HCT116 (cell line): ENCODE measurements at regions not wholly inside any gene's neighbourhood (a gene's known extent, or its start where the extent isn't known, plus 50 kb on each side); places are given as distances from the start of the nearest gene placed in this dataset.

Experiments used
- ATAC-seq: fragments of 200-7000 bp; cut with Tn5 transposase; 2 replicates; pipeline ENCODE4 v1.9.1; 2020; ENCODE audit warnings: mild to moderate bottlenecking, moderate library complexity
- BruUV-seq: library from RNA; stranded (reverse); fragments of 400-500 nt; replicated peaks from 2 replicates; lab custom pipeline; 2021; lab: Mats Ljungman, UMichigan
- CTCF ChIA-PET: fragments of 300-600 bp; sonication (Branson Sonifier 250); formaldehyde crosslinking; loops from one replicate; lab custom pipeline; 2021; ENCODE audit warnings: antibody characterized with exemption; lab: Charles Lee
- POLR2A ChIA-PET: fragments of 300-600, 350-600 bp; sonication (Branson Sonifier 250); formaldehyde crosslinking; loops from one replicate; lab custom pipeline; 2021; ENCODE audit warnings: antibody characterized with exemption; lab: Charles Lee
- RAD21 ChIA-PET, 2 experiments: fragments of 300-600 bp; sonication (Branson Sonifier 250); formaldehyde crosslinking; loops; one replicate each; lab custom pipeline; 2023; ENCODE audit warnings: low total read pairs in 2 of 2; ENCODE audit not compliant: uncharacterized antibody in 2 of 2, unreplicated experiment in 2 of 2, low non-redundant PET in 1 of 2; lab: Charles Lee
- DNase-seq: peaks from one replicate; pipeline ENCODE4 v3.0.0-alpha.2; 2010; ENCODE audit warnings: low read depth, low spot score
- H2AFZ ChIP-seq: fragments of 200-600 bp; shearing (Covaris generic), sonication (generic); 2 replicates; pipeline ENCODE4 v1.6.1; 2017; ENCODE audit warnings: low read depth, mixed run types, mixed read lengths, antibody characterized with exemption, low read length; ENCODE audit not compliant: poor library complexity, severe bottlenecking
- H3K27ac ChIP-seq: 2 replicates; pipeline ENCODE4 v1.5.1; 2012; ENCODE audit warnings: low read depth, low read length
- H3K27me3 ChIP-seq: fragments of 200-600 bp; sonication (generic); 2 replicates; pipeline ENCODE4 v1.6.1; 2016; ENCODE audit warnings: mixed run types, low read length, mixed read lengths; ENCODE audit not compliant: insufficient read depth
- H3K36me3 ChIP-seq, 2 experiments: fragments of 200-500 bp in 1 of 2; fragments of 200-600 bp in 1 of 2; sonication (Bioruptor generic) in 1 of 2; sonication (generic) in 1 of 2; 2 replicates each; pipeline versions ENCODE4 v1.5.1 to v1.6.1; 2014 to 2016; ENCODE audit warnings: low read length in 2 of 2, inconsistent platforms in 1 of 2, mixed read lengths in 1 of 2, mixed run types in 1 of 2; ENCODE audit not compliant: insufficient read depth in 2 of 2, control insufficient read depth in 1 of 2
- H3K4me1 ChIP-seq, 2 experiments: fragments of 200-600 bp in 1 of 2; sonication (generic) in 1 of 2; 2 replicates each; pipeline versions ENCODE4 v1.5.1 to v1.6.1; 2012 to 2017; ENCODE audit warnings: low read length in 2 of 2, inconsistent platforms in 1 of 2, mild to moderate bottlenecking in 1 of 2, mixed read lengths in 1 of 2, mixed run types in 1 of 2, moderate library complexity in 1 of 2; ENCODE audit not compliant: insufficient read depth in 2 of 2, control insufficient read depth in 1 of 2
- H3K4me2 ChIP-seq: fragments of 200-600 bp; sonication (generic); 2 replicates; pipeline ENCODE4 v1.6.1; 2017; ENCODE audit warnings: mixed run types, low read length, mixed read lengths
- H3K4me3 ChIP-seq, 2 experiments: fragments of 200-600 bp in 1 of 2; sonication (generic) in 1 of 2; replicated peaks in 1 of 2; 2 replicates each; pipeline ENCODE4 v1.5.1; 2011 to 2016; ENCODE audit warnings: low read length in 2 of 2, control low read depth in 1 of 2, low read depth in 1 of 2, mild to moderate bottlenecking in 1 of 2, mixed read lengths in 1 of 2, mixed run types in 1 of 2
- H3K79me2 ChIP-seq: fragments of 200-600 bp; sonication (generic); 2 replicates; pipeline ENCODE4 v1.6.1; 2017; ENCODE audit warnings: mild to moderate bottlenecking, mixed run types, low read length, moderate library complexity, mixed read lengths; ENCODE audit not compliant: insufficient read depth
- H3K9ac ChIP-seq: fragments of 200-600 bp; sonication (generic); 2 replicates; pipeline ENCODE4 v1.6.1; 2016; ENCODE audit warnings: low read length, mixed read lengths
- H3K9me2 ChIP-seq: fragments of 200-600 bp; sonication (generic), shearing (Covaris generic); 2 replicates; pipeline ENCODE4 v1.6.1; 2017; ENCODE audit warnings: mixed run types, mild to moderate bottlenecking, moderate library complexity; ENCODE audit not compliant: insufficient read depth
- H3K9me3 ChIP-seq, 2 experiments: fragments of 200-500 bp in 1 of 2; fragments of 200-600 bp in 1 of 2; sonication (Bioruptor generic) in 1 of 2; sonication (generic) in 1 of 2; 2 replicates each; pipeline ENCODE4 v1.6.1; 2014 to 2017; ENCODE audit warnings: low read length in 2 of 2, mixed read lengths in 2 of 2, inconsistent platforms in 1 of 2, low read depth in 1 of 2, mild to moderate bottlenecking in 1 of 2, mixed run types in 1 of 2, moderate library complexity in 1 of 2; ENCODE audit not compliant: control insufficient read depth in 1 of 2, insufficient read depth in 1 of 2
- H4K20me1 ChIP-seq: fragments of 200-600 bp; sonication (generic), shearing (Covaris generic); 2 replicates; pipeline ENCODE4 v1.6.1; 2017; ENCODE audit warnings: mixed run types, mild to moderate bottlenecking, moderate library complexity; ENCODE audit not compliant: insufficient read depth
- CBX3 ChIP-seq: IDR thresholded peaks from 2 replicates; pipeline ENCODE4 v1.6.1; 2012; ENCODE audit warnings: low read depth
- CEBPB ChIP-seq: IDR thresholded peaks from 2 replicates; pipeline ENCODE4 v1.6.1; 2012; ENCODE audit warnings: low read depth
- EGR1 ChIP-seq: IDR thresholded peaks from 2 replicates; pipeline ENCODE4 v1.6.1; 2012; ENCODE audit warnings: low read depth
- EZH2phosphoT487 ChIP-seq: fragments of 200-600 bp; IDR thresholded peaks from 2 replicates; pipeline ENCODE4 v1.6.1; 2018; ENCODE audit warnings: antibody characterized with exemption, borderline replicate concordance
- FOSL1 ChIP-seq: IDR thresholded peaks from 2 replicates; pipeline ENCODE4 v1.6.1; 2012; ENCODE audit warnings: low read depth
- JUND ChIP-seq: IDR thresholded peaks from 2 replicates; pipeline ENCODE4 v1.6.1; 2012
- POLR2A ChIP-seq: IDR thresholded peaks from 2 replicates; pipeline ENCODE4 v1.7.0; 2011; ENCODE audit warnings: borderline replicate concordance; ENCODE audit not compliant: insufficient read depth, insufficient read length; ENCODE audit errors: extremely low read depth
- POLR2AphosphoS5 ChIP-seq: IDR thresholded peaks from 2 replicates; pipeline ENCODE4 v1.6.1; 2011; ENCODE audit warnings: mild to moderate bottlenecking, low read depth, low read length, moderate library complexity
- RAD21 ChIP-seq: IDR thresholded peaks from 2 replicates; pipeline ENCODE4 v1.6.1; 2012; ENCODE audit warnings: low read depth, mild to moderate bottlenecking
- SIN3A ChIP-seq: IDR thresholded peaks from 2 replicates; pipeline ENCODE4 v1.6.1; 2012; ENCODE audit warnings: low read depth
- YY1 ChIP-seq: IDR thresholded peaks from 2 replicates; pipeline ENCODE4 v1.6.1; 2011; ENCODE audit warnings: low read length, low read depth, moderate library complexity, mild to moderate bottlenecking; ENCODE audit not compliant: insufficient replicate concordance; ENCODE audit errors: extremely low read depth
- ZNF274 ChIP-seq: fragments of 200-500 bp; sonication (Bioruptor generic); IDR thresholded peaks from 2 replicates; pipeline ENCODE4 v1.6.1; 2014; ENCODE audit warnings: mild to moderate bottlenecking, low read depth, low read length, inconsistent platforms
- intact Hi-C: fragments of 100-400 bp; cut with micrococcal nuclease; formaldehyde crosslinking; loops from 2 replicates; pipeline ENCODE4 v1.10.0; 2022
- TF ChIP-seq, protein P1 (sequence below): IDR thresholded peaks from 2 replicates; pipeline ENCODE4 v1.6.1; 2011; ENCODE audit warnings: mild to moderate bottlenecking, low read length, moderate library complexity; ENCODE audit not compliant: insufficient replicate concordance; ENCODE audit errors: extremely low read depth
- TF ChIP-seq, protein P2 (sequence below): IDR thresholded peaks from 2 replicates; pipeline ENCODE4 v1.6.1; 2012

DNA sequence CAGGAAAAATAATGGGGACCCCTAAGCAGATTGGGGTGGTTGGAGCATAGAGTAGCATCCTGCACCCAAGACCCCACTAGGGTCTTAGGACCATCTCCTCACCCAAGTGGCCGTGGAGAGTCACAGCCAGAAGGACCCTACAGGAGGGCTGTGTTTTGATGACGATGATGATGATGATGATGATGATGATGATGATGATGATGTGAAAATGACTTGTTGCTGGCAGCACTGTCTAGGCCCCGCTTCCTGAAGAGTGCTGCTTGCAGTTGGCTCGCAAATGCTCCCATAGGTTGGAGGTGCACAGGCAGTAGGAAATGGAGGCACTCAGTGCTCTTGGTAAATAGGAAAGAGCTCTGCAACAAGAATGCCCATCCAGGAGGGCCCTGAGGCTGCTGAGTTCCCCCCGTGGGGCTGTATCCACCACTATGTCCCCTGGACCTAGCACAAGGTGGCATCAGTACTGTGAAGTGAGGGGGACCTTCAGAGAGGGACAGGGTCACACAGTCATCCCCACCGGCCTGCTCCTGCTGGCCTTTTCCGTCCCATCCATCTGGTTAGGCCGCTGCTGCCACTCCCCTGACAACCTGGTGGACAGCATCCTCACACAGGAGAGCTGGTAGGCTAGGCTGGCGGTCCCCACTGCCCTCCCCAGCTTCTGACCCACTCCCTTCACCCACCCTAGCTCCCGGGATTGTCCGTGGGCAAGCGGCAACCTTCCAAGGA, 139.6 kb downstream of the FOXD2 start:
- H3K27ac ChIP-seq: no peak overlapping the region
- intact Hi-C loops: no loop called here
- no peaks in the 10 kb centered on the region for H3K9me3 ChIP-seq
- H3K9me2 ChIP-seq: no peaks in the 10 kb centered on the region
- TF ChIP-seq RAD21 (no peak), CBX3 (no peak), POLR2A (no peak), SIN3A (no peak), CEBPB (no peak), POLR2AphosphoS5 (no peak), FOSL1 (no peak), EGR1 (no peak), YY1 (no peak), EZH2phosphoT487 (no peak), JUND (no peak), ZNF274 (no peak)
- TF ChIP-seq, protein P1, sequence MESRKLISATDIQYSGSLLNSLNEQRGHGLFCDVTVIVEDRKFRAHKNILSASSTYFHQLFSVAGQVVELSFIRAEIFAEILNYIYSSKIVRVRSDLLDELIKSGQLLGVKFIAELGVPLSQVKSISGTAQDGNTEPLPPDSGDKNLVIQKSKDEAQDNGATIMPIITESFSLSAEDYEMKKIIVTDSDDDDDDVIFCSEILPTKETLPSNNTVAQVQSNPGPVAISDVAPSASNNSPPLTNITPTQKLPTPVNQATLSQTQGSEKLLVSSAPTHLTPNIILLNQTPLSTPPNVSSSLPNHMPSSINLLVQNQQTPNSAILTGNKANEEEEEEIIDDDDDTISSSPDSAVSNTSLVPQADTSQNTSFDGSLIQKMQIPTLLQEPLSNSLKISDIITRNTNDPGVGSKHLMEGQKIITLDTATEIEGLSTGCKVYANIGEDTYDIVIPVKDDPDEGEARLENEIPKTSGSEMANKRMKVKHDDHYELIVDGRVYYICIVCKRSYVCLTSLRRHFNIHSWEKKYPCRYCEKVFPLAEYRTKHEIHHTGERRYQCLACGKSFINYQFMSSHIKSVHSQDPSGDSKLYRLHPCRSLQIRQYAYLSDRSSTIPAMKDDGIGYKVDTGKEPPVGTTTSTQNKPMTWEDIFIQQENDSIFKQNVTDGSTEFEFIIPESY: no peak
- TF ChIP-seq, protein P2, sequence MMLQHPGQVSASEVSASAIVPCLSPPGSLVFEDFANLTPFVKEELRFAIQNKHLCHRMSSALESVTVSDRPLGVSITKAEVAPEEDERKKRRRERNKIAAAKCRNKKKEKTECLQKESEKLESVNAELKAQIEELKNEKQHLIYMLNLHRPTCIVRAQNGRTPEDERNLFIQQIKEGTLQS: no peak
- H2AFZ ChIP-seq: no peak overlapping the region
- ChIA-PET CTCF (interaction anchor here (1.0 kb wide), 1 partner anchor 31 kb away, joined by 3 read pairs; no protein-coding TSS in a partner anchor), POLR2A (no interaction called here), RAD21 (no interaction called here)
- no peak overlapping the region for H3K4me2 ChIP-seq
- H4K20me1 ChIP-seq: no peaks in the 10 kb centered on the region
- H3K79me2 ChIP-seq: no peaks in the 10 kb centered on the region
- H3K9ac ChIP-seq: no peak overlapping the region
- BruUV-seq: no TSS peak
- H3K4me3 ChIP-seq: no peak overlapping the region
- DNase-seq (no peak), ATAC-seq (0 out of 2 replicates have a peak, but pooled peaks have one; percentile 24)
- no peaks in the 10 kb centered on the region for H3K36me3 ChIP-seq
- peaks cover 0 to 13% of the 10 kb centered on the region in 2 experiments; a peak in 2 of 4 replicates for H3K4me1 ChIP-seq
- no peaks in the 10 kb centered on the region for H3K27me3 ChIP-seq
